PC-3 (cell line): ENCODE measurements at regions not wholly inside any gene's neighbourhood (a gene's known extent, or its start where the extent isn't known, plus 50 kb on each side); places are given as distances from the start of the nearest gene placed in this dataset.

Source experiments
- ATAC-seq: fragments of 200-7000 bp; cut with Tn5 transposase; 2 replicates; pipeline ENCODE4 v1.9.1; 2020; ENCODE audit warnings: mild to moderate bottlenecking, moderate library complexity
- BruUV-seq: library from RNA; stranded (reverse); fragments of 400-500 nt; replicated peaks from 2 replicates; lab custom pipeline; 2021; lab: Mats Ljungman, UMichigan
- CTCF ChIA-PET: fragments of 300-600 bp; sonication (Branson Sonifier 250); formaldehyde crosslinking; loops from one replicate; lab custom pipeline; 2022; ENCODE audit warnings: antibody characterized with exemption; lab: Charles Lee
- POLR2A ChIA-PET: fragments of 300-600 bp; sonication (Branson Sonifier 250); formaldehyde crosslinking; loops from one replicate; lab custom pipeline; 2022; ENCODE audit warnings: antibody characterized with exemption; ENCODE audit not compliant: unreplicated experiment; lab: Charles Lee
- DNase-seq: peaks from one replicate; pipeline ENCODE4 v3.0.0-alpha.2; 2015
- H2AFZ ChIP-seq: fragments of 300-600 bp; sonication (generic); 2 replicates; pipeline ENCODE4 v1.6.0; 2016; ENCODE audit warnings: antibody characterized with exemption, low read length
- H3F3A ChIP-seq: fragments of 300-600 bp; sonication (generic); one replicate; pipeline ENCODE4 v1.6.0; 2017; ENCODE audit warnings: antibody characterized with exemption, low read length, control low read depth, mild to moderate bottlenecking; ENCODE audit not compliant: unreplicated experiment
- H3K27ac ChIP-seq: fragments of 300-600 bp; sonication (generic); 2 replicates; pipeline ENCODE4 v1.5.1; 2016; ENCODE audit warnings: mild to moderate bottlenecking, low read length
- H3K27me3 ChIP-seq: fragments of 300-600 bp; sonication (generic); 2 replicates; pipeline ENCODE4 v1.6.1; 2016; ENCODE audit warnings: low read length, mixed read lengths
- H3K36me3 ChIP-seq: fragments of 300-600 bp; sonication (generic); 2 replicates; pipeline ENCODE4 v1.6.1; 2016; ENCODE audit warnings: low read depth, mixed run types, low read length, mixed read lengths
- H3K4me1 ChIP-seq: fragments of 300-600 bp; sonication (generic); 2 replicates; pipeline ENCODE4 v1.5.1; 2016; ENCODE audit warnings: low read length; ENCODE audit not compliant: insufficient read depth
- H3K4me2 ChIP-seq: fragments of 300-600 bp; sonication (generic); 2 replicates; pipeline ENCODE4 v1.6.0; 2016; ENCODE audit warnings: low read length
- H3K4me3 ChIP-seq: fragments of 300-600 bp; sonication (generic); 2 replicates; pipeline ENCODE4 v1.5.1; 2016; ENCODE audit warnings: mild to moderate bottlenecking, low read length, mixed read lengths
- H3K79me2 ChIP-seq: fragments of 300-600 bp; sonication (generic); 2 replicates; pipeline ENCODE4 v1.6.1; 2017; ENCODE audit warnings: low read length, mixed read lengths
- H3K9ac ChIP-seq: fragments of 300-600 bp; sonication (generic); 2 replicates; pipeline ENCODE4 v1.6.0; 2016; ENCODE audit warnings: mild to moderate bottlenecking, low read length
- H3K9me2 ChIP-seq: fragments of 300-600 bp; sonication (generic); replicated peaks from 2 replicates; pipeline ENCODE4 v1.6.1; 2016; ENCODE audit warnings: mixed run types, low read length, mixed read lengths
- H3K9me3 ChIP-seq: fragments of 300-600 bp; sonication (generic); 2 replicates; pipeline ENCODE4 v1.6.1; 2016; ENCODE audit warnings: low read length, mixed read lengths
- H4K20me1 ChIP-seq: fragments of 300-600 bp; sonication (generic); 2 replicates; pipeline ENCODE4 v1.6.1; 2016; ENCODE audit warnings: low read length, mixed read lengths
- CTCF ChIP-seq: fragments of 300-600 bp; sonication (generic); conservative IDR thresholded peaks from 2 replicates; pipeline ENCODE4 v1.5.1; 2017; ENCODE audit warnings: antibody characterized with exemption, low read depth, mild to moderate bottlenecking, low read length
- EZH2 ChIP-seq: fragments of 300-600 bp; sonication (generic); IDR thresholded peaks from one replicate; pipeline ENCODE4 v1.6.1; 2017; ENCODE audit warnings: antibody characterized with exemption, mild to moderate bottlenecking, low read length; ENCODE audit not compliant: unreplicated experiment
- EZH2phosphoT487 ChIP-seq: fragments of 300-600 bp; sonication (generic); IDR thresholded peaks from 2 replicates; pipeline ENCODE4 v1.6.1; 2018; ENCODE audit warnings: mild to moderate bottlenecking, antibody characterized with exemption, low read length, borderline replicate concordance
- intact Hi-C: fragments of 100-400 bp; cut with micrococcal nuclease; formaldehyde crosslinking; loops from 2 replicates; pipeline ENCODE4 v1.9.0; 2023

- DNase-seq, result no peak
- no peak overlapping the region for H3K4me3 ChIP-seq
- H2AFZ ChIP-seq, result no peak overlapping the region
- ChIA-PET POLR2A (no interaction called here), CTCF (no interaction called here)
- H3K27ac ChIP-seq, result no peak overlapping the region
- H3K4me1 ChIP-seq, result no peaks in the 10 kb centered on the region
- intact Hi-C loops, result no loop called here
- no peak overlapping the region for H3K9ac ChIP-seq
- no peaks in the 10 kb centered on the region for H4K20me1 ChIP-seq
- no peak for ATAC-seq
- H3K79me2 ChIP-seq, result no peaks in the 10 kb centered on the region
- H3K9me3 ChIP-seq, result no peaks in the 10 kb centered on the region
- TF ChIP-seq CTCF, result no peak
- no peak for TF ChIP-seq EZH2phosphoT487
- TF ChIP-seq EZH2, result no peak
- peaks cover 5% of the 10 kb centered on the region; the same call in 1 of the 2 replicates for H3K27me3 ChIP-seq
- H3F3A ChIP-seq, result no peaks in the 10 kb centered on the region
- no peaks in the 10 kb centered on the region for H3K9me2 ChIP-seq
- H3K4me2 ChIP-seq, result no peak overlapping the region
- no TSS peak for BruUV-seq
- H3K36me3 ChIP-seq, result no peaks in the 10 kb centered on the region
These were observed 623.1 kb downstream of the TSN start for GRCh38 chr2:122378521-122378920.

GRCh38 chr2:122384768-122385333, 629.4 kb downstream of the TSN start:
- no peak overlapping the region for H3K4me3 ChIP-seq
- no peaks in the 10 kb centered on the region for H3K9me3 ChIP-seq
- ATAC-seq, result no peak
- no peaks in the 10 kb centered on the region for H3K79me2 ChIP-seq
- no peaks in the 10 kb centered on the region for H3K4me1 ChIP-seq
- CTCF ChIA-PET, result no interaction called here
- no peak for TF ChIP-seq CTCF
- no TSS peak for BruUV-seq
- POLR2A ChIA-PET, result no interaction called here
- intact Hi-C loops, result no loop called here
- H3K36me3 ChIP-seq, result no peaks in the 10 kb centered on the region
- no peaks in the 10 kb centered on the region for H4K20me1 ChIP-seq
- H2AFZ ChIP-seq, result no peak overlapping the region
- H3K27me3 ChIP-seq, result no peaks in the 10 kb centered on the region
- no peak for DNase-seq
- no peak overlapping the region for H3K9ac ChIP-seq
- no peak overlapping the region for H3K27ac ChIP-seq
- no peak overlapping the region for H3K4me2 ChIP-seq
- no peaks in the 10 kb centered on the region for H3K9me2 ChIP-seq
- no peaks in the 10 kb centered on the region for H3F3A ChIP-seq

- Histone ChIP-seq H3K79me2 (no peaks in the 10 kb centered on the region), H3K27me3 (no peaks in the 10 kb centered on the region), H3K4me2 (no peak overlapping the region), H3K4me3 (no peak overlapping the region), H3K9ac (no peak overlapping the region), H3K4me1 (no peaks in the 10 kb centered on the region), H4K20me1 (no peaks in the 10 kb centered on the region), H3F3A (no peaks in the 10 kb centered on the region), H3K9me3 (no peaks in the 10 kb centered on the region), H3K27ac (no peak overlapping the region), H2AFZ (no peak overlapping the region), H3K9me2 (no peaks in the 10 kb centered on the region), H3K36me3 (no peaks in the 10 kb centered on the region)
- intact Hi-C loops, result no loop called here
- ChIA-PET POLR2A (no interaction called here), CTCF (no interaction called here)
- TF ChIP-seq CTCF, result no peak
- no peak for TF ChIP-seq EZH2phosphoT487
- TF ChIP-seq EZH2, result no peak
- no TSS peak for BruUV-seq
- ATAC-seq, result no peak
- DNase-seq, result no peak
These were observed 632.8 kb downstream of the TSN start for GRCh38 chr2:122388208-122388607.
